AG09319 (cell line): ENCODE measurements at regions not wholly inside any gene's neighbourhood (a gene's known extent, or its start where the extent isn't known, plus 50 kb on each side); places are given as distances from the start of the nearest gene placed in this dataset.

Experiments
- DNase-seq: peaks from one replicate; pipeline ENCODE4 v3.0.0-alpha.2; 2010; ENCODE audit warnings: low read depth; ENCODE audit errors: extremely low read depth
- CTCF ChIP-seq: IDR thresholded peaks from 2 replicates; pipeline ENCODE4 v1.5.1; 2011; ENCODE audit warnings: low read depth, mild to moderate bottlenecking, inconsistent platforms, low read length, moderate library complexity

- TF ChIP-seq CTCF: no peak
- DNase-seq: no peak
These were observed 344.4 kb upstream of the SLC39A10 start for GRCh38 chr2:195312662-195313061.

GRCh38 chr2:195308163-195308562 lies 348.9 kb upstream of the SLC39A10 start:
- no peak for DNase-seq
- no peak for TF ChIP-seq CTCF

- DNase-seq: no peak
- no peak for TF ChIP-seq CTCF
These were observed 349.3 kb upstream of the SLC39A10 start for GRCh38 chr2:195307751-195308150.

- DNase-seq: no peak
These were observed 352.7 kb upstream of the SLC39A10 start for GRCh38 chr2:195304310-195304709.

GRCh38 chr2:195300631-195301030 lies 356.4 kb upstream of the SLC39A10 start:
- TF ChIP-seq CTCF: no peak
- no peak for DNase-seq

More at GRCh38 chr2:195304310-195304709, 352.7 kb upstream of the SLC39A10 start:
- no peak; the same call in 1 of the 2 replicates for TF ChIP-seq CTCF

- TF ChIP-seq CTCF: no peak
- DNase-seq: no peak
These were observed 357.4 kb upstream of the SLC39A10 start for GRCh38 chr2:195299600-195299999.

GRCh38 chr2:195296490-195296889 lies 360.5 kb upstream of the SLC39A10 start:
- no peak for DNase-seq
- no peak for TF ChIP-seq CTCF
